NCI-H345 treated with DMSO at 0.1 percent for 48 hours (cell line): ENCODE measurements at regions not wholly inside any gene's neighbourhood (a gene's known extent, or its start where the extent isn't known, plus 50 kb on each side); places are given as distances from the start of the nearest gene placed in this dataset.

Experiments
- DNase-seq: peaks from one replicate; lab custom pipeline; 2025; ENCODE audit not compliant: unreplicated experiment; lab: John Stamatoyannopoulos, UW

GRCh38 chr14:53524391-53524790 lies 371.3 kb upstream of the DDHD1 start:
- DNase-seq = no peak

- DNase-seq = no peak
These were observed 370.1 kb upstream of the DDHD1 start for GRCh38 chr14:53523226-53523625.

GRCh38 chr14:53520078-53520928 lies 367.2 kb upstream of the DDHD1 start:
- no peak for DNase-seq

GRCh38 chr14:53519137-53519536 lies 366.0 kb upstream of the DDHD1 start:
- DNase-seq = no peak

GRCh38 chr14:53517270-53517960 lies 364.3 kb upstream of the DDHD1 start:
- DNase-seq = no peak

GRCh38 chr14:53516261-53516774 lies 363.2 kb upstream of the DDHD1 start:
- no peak for DNase-seq

GRCh38 chr14:53515276-53515675 lies 362.2 kb upstream of the DDHD1 start:
- no peak for DNase-seq

- no peak for DNase-seq
These were observed 361.1 kb upstream of the DDHD1 start for GRCh38 chr14:53514197-53514596.

GRCh38 chr14:53510281-53510912 lies 357.3 kb upstream of the DDHD1 start:
- peak; percentile 83 for DNase-seq

GRCh38 chr14:53509276-53510244 lies 356.4 kb upstream of the DDHD1 start:
- no peak for DNase-seq

- DNase-seq = no peak
These were observed 348.5 kb upstream of the DDHD1 start for GRCh38 chr14:53501361-53502211.

- no peak for DNase-seq
These were observed 347.1 kb upstream of the DDHD1 start for GRCh38 chr14:53500191-53500590.

GRCh38 chr14:53496668-53497067 lies 343.5 kb upstream of the DDHD1 start:
- no peak for DNase-seq

- no peak for DNase-seq
These were observed 342.8 kb upstream of the DDHD1 start for GRCh38 chr14:53495846-53496343.

GRCh38 chr14:53494587-53494986 lies 341.5 kb upstream of the DDHD1 start:
- no peak for DNase-seq

- DNase-seq = peak; percentile 71
These were observed 340.7 kb upstream of the DDHD1 start for GRCh38 chr14:53493860-53494259.

- DNase-seq = no peak
These were observed 340.2 kb upstream of the DDHD1 start for GRCh38 chr14:53493320-53493719.

- DNase-seq = no peak
These were observed 338.8 kb upstream of the DDHD1 start for GRCh38 chr14:53491884-53492277.

- DNase-seq = no peak
These were observed 338.2 kb upstream of the DDHD1 start for GRCh38 chr14:53491256-53491883.
